ENCODE measurements at regions not wholly inside any gene's neighbourhood (a gene's known extent, or its start where the extent isn't known, plus 50 kb on each side); places are given as distances from the start of the nearest gene placed in this dataset.
"Not testable (repeated sequence)": the region's sequence is repeated elsewhere in the genome, so short reads cannot be mapped to it uniquely, and the experiment has no call there.

GRCh38 chr16:76857402-76857801, 333.6 kb upstream of the MON1B start:
- Histone ChIP-seq H3K9me3 (ENCODE audit: control insufficient read depth, low read length) (no peaks in the 10 kb centered on the region), H3K4me3 (ENCODE audit: extremely low read depth, insufficient read depth, low read length, poor library complexity, severe bottlenecking) (no peak overlapping the region), H3K27ac (ENCODE audit: low read depth, low read length, severe bottlenecking) (no peak overlapping the region), H3K4me1 (ENCODE audit: control insufficient read depth, insufficient read depth, low read length, poor library complexity, severe bottlenecking) (no peaks in the 10 kb centered on the region), H3K36me3 (ENCODE audit: control insufficient read depth, insufficient read depth, low read length) (no peaks in the 10 kb centered on the region)
- WGBS, 2 experiments (ENCODE audit: insufficient coverage in 2 of 2): 100% methylated on average over 1 of the region's 1 CpG

GRCh38 chr16:76862901-76863300, 328.1 kb upstream of the MON1B start:
- no peak overlapping the region for H3K4me3 ChIP-seq (ENCODE audit: extremely low read depth, insufficient read depth, low read length, poor library complexity, severe bottlenecking)
- no peaks in the 10 kb centered on the region for H3K36me3 ChIP-seq (ENCODE audit: control insufficient read depth, insufficient read depth, low read length)
- no peak overlapping the region for H3K27ac ChIP-seq (ENCODE audit: low read depth, low read length, severe bottlenecking)
- no peaks in the 10 kb centered on the region for H3K4me1 ChIP-seq (ENCODE audit: control insufficient read depth, insufficient read depth, low read length, poor library complexity, severe bottlenecking)
- H3K9me3 ChIP-seq (ENCODE audit: control insufficient read depth, low read length): no peaks in the 10 kb centered on the region

GRCh38 chr16:76866994-76867393, 324.0 kb upstream of the MON1B start:
- Histone ChIP-seq H3K9me3 (ENCODE audit: control insufficient read depth, low read length) (no peaks in the 10 kb centered on the region), H3K27ac (ENCODE audit: low read depth, low read length, severe bottlenecking) (no peak overlapping the region), H3K4me3 (ENCODE audit: extremely low read depth, insufficient read depth, low read length, poor library complexity, severe bottlenecking) (no peak overlapping the region), H3K4me1 (ENCODE audit: control insufficient read depth, insufficient read depth, low read length, poor library complexity, severe bottlenecking) (no peaks in the 10 kb centered on the region), H3K36me3 (ENCODE audit: control insufficient read depth, insufficient read depth, low read length) (no peaks in the 10 kb centered on the region)
- 57 to 83% methylated on average over 1 of the region's 1 CpG for WGBS, 2 experiments (ENCODE audit: insufficient coverage in 2 of 2)

GRCh38 chr16:76875898-76876297, 315.1 kb upstream of the MON1B start:
- Histone ChIP-seq H3K27ac (ENCODE audit: low read depth, low read length, severe bottlenecking) (no peak overlapping the region), H3K36me3 (ENCODE audit: control insufficient read depth, insufficient read depth, low read length) (no peaks in the 10 kb centered on the region), H3K9me3 (ENCODE audit: control insufficient read depth, low read length) (no peaks in the 10 kb centered on the region), H3K4me1 (ENCODE audit: control insufficient read depth, insufficient read depth, low read length, poor library complexity, severe bottlenecking) (no peaks in the 10 kb centered on the region), H3K4me3 (ENCODE audit: extremely low read depth, insufficient read depth, low read length, poor library complexity, severe bottlenecking) (no peak overlapping the region)
- 41 to 69% methylated on average over 1 of the region's 1 CpG for WGBS, 2 experiments (ENCODE audit: insufficient coverage in 2 of 2)

GRCh38 chr16:76879420-76879819, 311.6 kb upstream of the MON1B start:
- 89 to 100% methylated on average over 2 to 3 of the region's 4 CpGs for WGBS, 2 experiments (ENCODE audit: insufficient coverage in 2 of 2)
- Histone ChIP-seq H3K36me3 (ENCODE audit: control insufficient read depth, insufficient read depth, low read length) (no peaks in the 10 kb centered on the region), H3K9me3 (ENCODE audit: control insufficient read depth, low read length) (no peaks in the 10 kb centered on the region), H3K27ac (ENCODE audit: low read depth, low read length, severe bottlenecking) (no peak overlapping the region), H3K4me1 (ENCODE audit: control insufficient read depth, insufficient read depth, low read length, poor library complexity, severe bottlenecking) (no peaks in the 10 kb centered on the region), H3K4me3 (ENCODE audit: extremely low read depth, insufficient read depth, low read length, poor library complexity, severe bottlenecking) (no peak overlapping the region)

- not testable (repeated sequence) for H3K27ac ChIP-seq (ENCODE audit: low read depth, low read length, severe bottlenecking); H3K4me3 ChIP-seq (ENCODE audit: extremely low read depth, insufficient read depth, low read length, poor library complexity, severe bottlenecking); H3K36me3 ChIP-seq (ENCODE audit: control insufficient read depth, insufficient read depth, low read length); H3K4me1 ChIP-seq (ENCODE audit: control insufficient read depth, insufficient read depth, low read length, poor library complexity, severe bottlenecking); H3K9me3 ChIP-seq (ENCODE audit: control insufficient read depth, low read length)
- whole genome bisulfite sequencing, 2 experiments (ENCODE audit: insufficient coverage in 2 of 2): no CpG with 5 or more reads among the region's 5 CpGs
Measured at GRCh38 chr16:76880523-76880922, 310.5 kb upstream of the MON1B start.

- H3K9me3 ChIP-seq (ENCODE audit: control insufficient read depth, low read length): no peaks in the 10 kb centered on the region
- H3K4me1 ChIP-seq (ENCODE audit: control insufficient read depth, insufficient read depth, low read length, poor library complexity, severe bottlenecking): no peaks in the 10 kb centered on the region
- WGBS, 2 experiments (ENCODE audit: insufficient coverage in 2 of 2): 100% methylated on average over 1 of the region's 2 CpGs; no CpG with 5 or more reads in 1 of the 2 experiments
- H3K36me3 ChIP-seq (ENCODE audit: control insufficient read depth, insufficient read depth, low read length): no peaks in the 10 kb centered on the region
- H3K4me3 ChIP-seq (ENCODE audit: extremely low read depth, insufficient read depth, low read length, poor library complexity, severe bottlenecking): no peak overlapping the region
- no peak overlapping the region for H3K27ac ChIP-seq (ENCODE audit: low read depth, low read length, severe bottlenecking)
Measured at GRCh38 chr16:76882105-76882504, 308.9 kb upstream of the MON1B start.

- Histone ChIP-seq H3K4me1 (ENCODE audit: control insufficient read depth, insufficient read depth, low read length, poor library complexity, severe bottlenecking) (no peaks in the 10 kb centered on the region), H3K4me3 (ENCODE audit: extremely low read depth, insufficient read depth, low read length, poor library complexity, severe bottlenecking) (no peak overlapping the region), H3K27ac (ENCODE audit: low read depth, low read length, severe bottlenecking) (no peak overlapping the region), H3K9me3 (ENCODE audit: control insufficient read depth, low read length) (no peaks in the 10 kb centered on the region), H3K36me3 (ENCODE audit: control insufficient read depth, insufficient read depth, low read length) (no peaks in the 10 kb centered on the region)
- 90 to 91% methylated on average over 3 of the region's 3 CpGs for WGBS, 2 experiments (ENCODE audit: insufficient coverage in 2 of 2)
Measured at GRCh38 chr16:76883076-76883475, 307.9 kb upstream of the MON1B start.

- Histone ChIP-seq H3K27ac (ENCODE audit: low read depth, low read length, severe bottlenecking) (no peak overlapping the region), H3K9me3 (ENCODE audit: control insufficient read depth, low read length) (no peaks in the 10 kb centered on the region), H3K4me1 (ENCODE audit: control insufficient read depth, insufficient read depth, low read length, poor library complexity, severe bottlenecking) (no peaks in the 10 kb centered on the region), H3K36me3 (ENCODE audit: control insufficient read depth, insufficient read depth, low read length) (no peaks in the 10 kb centered on the region), H3K4me3 (ENCODE audit: extremely low read depth, insufficient read depth, low read length, poor library complexity, severe bottlenecking) (no peak overlapping the region)
- 50 to 94% methylated on average over 1 to 2 of the region's 5 CpGs for WGBS, 2 experiments (ENCODE audit: insufficient coverage in 2 of 2)
Measured at GRCh38 chr16:76885776-76886537, 305.0 kb upstream of the MON1B start.

GRCh38 chr16:76897816-76898215, 293.2 kb upstream of the MON1B start:
- no peak overlapping the region for H3K4me3 ChIP-seq (ENCODE audit: extremely low read depth, insufficient read depth, low read length, poor library complexity, severe bottlenecking)
- no peaks in the 10 kb centered on the region for H3K4me1 ChIP-seq (ENCODE audit: control insufficient read depth, insufficient read depth, low read length, poor library complexity, severe bottlenecking)
- H3K36me3 ChIP-seq (ENCODE audit: control insufficient read depth, insufficient read depth, low read length): no peaks in the 10 kb centered on the region
- no peaks in the 10 kb centered on the region for H3K9me3 ChIP-seq (ENCODE audit: control insufficient read depth, low read length)
- H3K27ac ChIP-seq (ENCODE audit: low read depth, low read length, severe bottlenecking): no peak overlapping the region
- WGBS, 2 experiments (ENCODE audit: insufficient coverage in 2 of 2): no CpG with 5 or more reads among the region's 1 CpG

GRCh38 chr16:76899767-76900166, 291.2 kb upstream of the MON1B start:
- no peaks in the 10 kb centered on the region for H3K4me1 ChIP-seq (ENCODE audit: control insufficient read depth, insufficient read depth, low read length, poor library complexity, severe bottlenecking)
- H3K27ac ChIP-seq (ENCODE audit: low read depth, low read length, severe bottlenecking): no peak overlapping the region
- no peaks in the 10 kb centered on the region for H3K9me3 ChIP-seq (ENCODE audit: control insufficient read depth, low read length)
- no peak overlapping the region for H3K4me3 ChIP-seq (ENCODE audit: extremely low read depth, insufficient read depth, low read length, poor library complexity, severe bottlenecking)
- H3K36me3 ChIP-seq (ENCODE audit: control insufficient read depth, insufficient read depth, low read length): no peaks in the 10 kb centered on the region
